AG04450 (cell line): ENCODE measurements at regions not wholly inside any gene's neighbourhood (a gene's known extent, or its start where the extent isn't known, plus 50 kb on each side); places are given as distances from the start of the nearest gene placed in this dataset.

Source experiments
- CTCF ChIA-PET: fragments of 300-600, 350-600 bp; formaldehyde crosslinking; extraction: SDS; loops from one replicate; lab custom pipeline; 2022; ENCODE audit warnings: antibody characterized with exemption, inconsistent platforms; lab: Charles Lee
- POLR2A ChIA-PET: fragments of 350-600 bp; formaldehyde crosslinking; extraction: SDS; loops from one replicate; lab custom pipeline; 2021; ENCODE audit warnings: antibody characterized with exemption, inconsistent platforms; lab: Yijun Ruan, JAX
- DNase-seq: peaks from one replicate; pipeline ENCODE4 v3.0.0-alpha.2; 2011; ENCODE audit warnings: low read depth, low spot score
- H3K27ac ChIP-seq: one replicate; pipeline ENCODE4 v1.5.1; 2012; ENCODE audit warnings: low read depth, low read length, control low read depth
- H3K27me3 ChIP-seq: one replicate; pipeline ENCODE4 v1.6.0; 2012; ENCODE audit warnings: low read length; ENCODE audit not compliant: control insufficient read depth, insufficient read depth
- H3K4me3 ChIP-seq: 2 replicates; pipeline ENCODE4 v1.5.1; 2011; ENCODE audit warnings: mild to moderate bottlenecking, low read depth, low read length, control low read depth
- H3K9me3 ChIP-seq: 2 replicates; pipeline ENCODE4 v1.5.1; 2012; ENCODE audit warnings: low read length; ENCODE audit not compliant: control insufficient read depth, insufficient read depth
- TF ChIP-seq, protein P1 (sequence below): IDR thresholded peaks from 2 replicates; pipeline ENCODE4 v1.5.1; 2011; ENCODE audit warnings: low read depth, low read length, control low read depth, inconsistent platforms

- DNase-seq, result no peak
- TF ChIP-seq, protein P1, sequence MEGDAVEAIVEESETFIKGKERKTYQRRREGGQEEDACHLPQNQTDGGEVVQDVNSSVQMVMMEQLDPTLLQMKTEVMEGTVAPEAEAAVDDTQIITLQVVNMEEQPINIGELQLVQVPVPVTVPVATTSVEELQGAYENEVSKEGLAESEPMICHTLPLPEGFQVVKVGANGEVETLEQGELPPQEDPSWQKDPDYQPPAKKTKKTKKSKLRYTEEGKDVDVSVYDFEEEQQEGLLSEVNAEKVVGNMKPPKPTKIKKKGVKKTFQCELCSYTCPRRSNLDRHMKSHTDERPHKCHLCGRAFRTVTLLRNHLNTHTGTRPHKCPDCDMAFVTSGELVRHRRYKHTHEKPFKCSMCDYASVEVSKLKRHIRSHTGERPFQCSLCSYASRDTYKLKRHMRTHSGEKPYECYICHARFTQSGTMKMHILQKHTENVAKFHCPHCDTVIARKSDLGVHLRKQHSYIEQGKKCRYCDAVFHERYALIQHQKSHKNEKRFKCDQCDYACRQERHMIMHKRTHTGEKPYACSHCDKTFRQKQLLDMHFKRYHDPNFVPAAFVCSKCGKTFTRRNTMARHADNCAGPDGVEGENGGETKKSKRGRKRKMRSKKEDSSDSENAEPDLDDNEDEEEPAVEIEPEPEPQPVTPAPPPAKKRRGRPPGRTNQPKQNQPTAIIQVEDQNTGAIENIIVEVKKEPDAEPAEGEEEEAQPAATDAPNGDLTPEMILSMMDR, result no peak
- ChIA-PET POLR2A (no interaction called here), CTCF (no interaction called here)
- no peak overlapping the region for H3K4me3 ChIP-seq
- no peaks in the 10 kb centered on the region for H3K9me3 ChIP-seq
- no peak overlapping the region for H3K27ac ChIP-seq
- H3K27me3 ChIP-seq, result no peaks in the 10 kb centered on the region
Measured at GRCh38 chr13:34619326-34619725, 322.7 kb upstream of the NBEA start.

GRCh38 chr13:34620074-34620850 lies 321.8 kb upstream of the NBEA start:
- DNase-seq, result no peak
- H3K27ac ChIP-seq, result no peak overlapping the region
- no peak overlapping the region for H3K4me3 ChIP-seq
- no peaks in the 10 kb centered on the region for H3K27me3 ChIP-seq
- CTCF ChIA-PET, result interaction anchor here (1.0 kb wide), 1 partner anchor 1198 kb away, joined by 4 read pairs; no protein-coding TSS in a partner anchor
- TF ChIP-seq, protein P1, result no peak
- POLR2A ChIA-PET, result no interaction called here
- H3K9me3 ChIP-seq, result no peaks in the 10 kb centered on the region

DNA sequence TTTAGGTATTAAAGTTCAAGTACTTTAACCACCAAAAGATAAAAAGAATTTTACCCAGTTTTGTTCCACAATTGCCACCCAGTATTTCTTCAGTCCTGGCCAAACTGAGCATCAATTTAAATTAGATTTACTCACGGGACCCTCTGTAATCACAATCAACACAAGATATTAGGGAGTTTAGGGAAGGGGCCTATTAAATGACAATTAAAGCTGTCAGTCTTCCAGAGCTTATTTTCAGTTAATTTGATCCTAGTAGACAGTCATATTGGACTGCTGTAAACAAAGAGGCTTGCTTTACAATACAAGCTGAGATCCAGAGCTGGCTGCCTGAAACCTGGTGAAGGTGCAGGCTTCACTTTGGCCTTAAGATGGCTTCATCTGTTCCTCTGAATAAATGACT lies 321.2 kb upstream of the NBEA start:
- H3K9me3 ChIP-seq, result no peaks in the 10 kb centered on the region
- H3K4me3 ChIP-seq, result no peak overlapping the region
- DNase-seq, result no peak
- ChIA-PET POLR2A (no interaction called here), CTCF (interaction anchor here (1.0 kb wide), 1 partner anchor 1198 kb away, joined by 4 read pairs; no protein-coding TSS in a partner anchor)
- H3K27me3 ChIP-seq, result no peaks in the 10 kb centered on the region
- H3K27ac ChIP-seq, result no peak overlapping the region
- TF ChIP-seq, protein P1, result no peak

DNA sequence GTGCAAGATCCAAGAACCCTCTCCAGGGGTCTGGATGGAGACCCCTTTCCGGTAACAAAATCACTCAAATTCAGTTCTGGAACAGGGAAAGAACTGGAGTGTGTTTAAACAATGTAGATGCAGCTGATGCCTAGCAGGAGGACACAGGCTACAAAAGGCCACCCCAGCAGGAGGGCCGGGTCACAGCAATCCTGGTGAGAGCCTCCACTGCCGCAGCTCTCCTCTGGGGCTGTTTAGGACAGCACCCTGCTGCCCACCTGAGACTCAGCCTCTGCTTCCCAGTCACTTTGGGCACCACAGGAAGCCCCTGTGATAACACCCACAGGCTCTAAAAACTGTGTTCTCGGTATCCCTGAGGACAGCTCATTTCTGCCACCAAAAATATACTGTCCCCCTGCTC lies 318.7 kb upstream of the NBEA start:
- ChIA-PET CTCF (no interaction called here), POLR2A (no interaction called here)
- no peaks in the 10 kb centered on the region for H3K9me3 ChIP-seq
- no peak overlapping the region for H3K4me3 ChIP-seq
- H3K27me3 ChIP-seq, result no peaks in the 10 kb centered on the region
- no peak for DNase-seq
- TF ChIP-seq, protein P1, result no peak
- H3K27ac ChIP-seq, result no peak overlapping the region

DNA sequence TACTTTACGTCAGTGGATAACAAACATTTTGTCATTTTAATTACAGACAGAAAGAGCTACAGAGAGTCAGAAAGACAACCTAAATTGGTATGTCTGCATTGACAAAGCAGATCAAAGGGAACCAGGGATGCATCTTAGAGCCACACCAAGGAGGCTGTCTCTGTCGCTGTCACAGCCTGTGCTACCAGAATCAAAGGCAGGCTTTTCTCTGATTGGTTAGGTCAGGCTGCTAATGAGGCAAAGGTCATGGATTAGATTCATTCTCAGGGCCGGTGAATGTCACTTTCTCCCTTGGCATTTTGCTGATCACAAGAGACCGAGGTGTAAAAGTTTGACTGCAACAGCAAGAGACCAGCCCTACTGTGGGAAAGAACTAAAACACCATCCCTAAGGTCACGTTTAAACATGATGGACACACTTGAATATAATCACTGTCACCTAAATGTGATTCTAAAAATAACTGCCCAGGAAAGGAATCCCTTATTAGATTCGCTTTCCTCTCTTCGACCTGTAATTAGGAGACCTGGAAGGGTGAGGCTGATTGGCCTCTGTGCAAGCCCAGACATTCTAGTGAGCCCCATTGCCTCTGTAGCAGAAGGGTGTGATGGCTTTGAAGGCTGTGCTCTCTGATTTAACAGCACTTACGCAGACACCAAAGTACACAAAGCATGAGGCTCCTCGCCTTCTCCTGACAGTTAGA lies 314.4 kb upstream of the NBEA start:
- H3K27ac ChIP-seq, result no peak overlapping the region
- DNase-seq, result no peak
- TF ChIP-seq, protein P1, result no peak
- ChIA-PET CTCF (no interaction called here), POLR2A (no interaction called here)
- H3K4me3 ChIP-seq, result no peak overlapping the region
- no peaks in the 10 kb centered on the region for H3K9me3 ChIP-seq
- no peaks in the 10 kb centered on the region for H3K27me3 ChIP-seq
